Heart right ventricle (tissue), 16 donors: ENCODE measurements at regions not wholly inside any gene's neighbourhood (a gene's known extent, or its start where the extent isn't known, plus 50 kb on each side); places are given as distances from the start of the nearest gene placed in this dataset.

ENCODE experiments used
- ATAC-seq, 8 donors: fragments of 200-7000 bp; cut with Tn5 transposase; one replicate each; pipeline ENCODE4 v1.9.1; 2020; ENCODE audit warnings: mild to moderate bottlenecking in 8 of 8, moderate library complexity in 8 of 8, moderate number of reproducible peaks in 1 of 8
- DNase-seq, 2 donors: peaks; one replicate each; pipeline ENCODE4 v3.0.0-alpha.2; 2020
- H3K27ac ChIP-seq, 10 donors: fragments of 200-600 bp; sonication (generic) in 2 of 10; one replicate each; pipeline versions ENCODE4 v1.5.0 to v1.8.0; 2020 to 2022; ENCODE audit warnings: mild to moderate bottlenecking in 3 of 10
- H3K27me3 ChIP-seq, 7 donors: fragments of 200-600 bp; one replicate each; pipeline ENCODE4 v1.8.0; 2021 to 2022; ENCODE audit warnings: mild to moderate bottlenecking in 2 of 7
- H3K36me3 ChIP-seq, 9 donors: fragments of 200-600 bp; sonication (generic) in 1 of 9; one replicate each; pipeline versions ENCODE4 v1.5.0 to v1.8.0; 2020 to 2022; ENCODE audit warnings: mild to moderate bottlenecking in 2 of 9
- H3K4me1 ChIP-seq, 9 donors: fragments of 200-600 bp; sonication (generic) in 1 of 9; one replicate each; pipeline versions ENCODE4 v1.5.0 to v1.8.0; 2020 to 2022; ENCODE audit warnings: mild to moderate bottlenecking in 4 of 9
- H3K4me3 ChIP-seq, 10 donors: fragments of 200-600 bp; sonication (generic) in 2 of 10; one replicate each; pipeline versions ENCODE4 v1.5.0 to v1.8.0; 2020 to 2022; ENCODE audit warnings: mild to moderate bottlenecking in 7 of 10, moderate library complexity in 2 of 10
- H3K9me3 ChIP-seq, 11 donors: fragments of 200-600 bp in 10 of 11; sonication (generic) in 2 of 11; one replicate each; pipeline versions ENCODE4 v1.5.0 to v1.8.0; 2013 to 2022; ENCODE audit warnings: mild to moderate bottlenecking in 2 of 11, control low read depth in 1 of 11, moderate library complexity in 1 of 11
- WGBS, 2 donors: extraction: QIAGEN DNeasy Blood & Tissue Kit; methylation state at CpG; one replicate each; pipeline ENCODE4 v1.1.7; 2013; ENCODE audit warnings: inconsistent platforms in 1 of 2; 5-methylcytosine and 5-hydroxymethylcytosine counted together
- intact Hi-C, 10 donors: fragments of 100-400 bp; cut with DNase I; formaldehyde crosslinking; loops; one replicate each; pipeline versions ENCODE4 v1.11.1 to v1.14.2; 2022
- TF ChIP-seq, protein P1 (sequence below), 9 donors: fragments of 200-600 bp; sonication (generic) in 2 of 9; IDR thresholded peaks; one replicate each; pipeline versions ENCODE4 v1.5.0 to v1.8.0; 2021 to 2022; ENCODE audit warnings: antibody characterized with exemption in 9 of 9, mild to moderate bottlenecking in 5 of 9, moderate library complexity in 1 of 9
- donor health status: Arrhythmogenic right ventricular cardiomyopathy.
- donor health status: ischemic (EF 13 %, LVEDD 7.1; RV severe dilation, severe dysfunction).
- donor health status: healthy with polysubstance abuse.
- donor health status: DM: no; HTN: yes; CAD: no.
- donor health status: DM: no; HTN: no; CAD: no.
- donor health status: ischemic (EF 25% LVEDD 6.9; RV normal size, moderate dysfunction).
- donor health status: ischemic (EF 25% LVEDD 5.7; RV mildly dilated, moderate dysfunction).
- donor health status: healthy.
- donor health status: DM: yes; HTN: yes; CAD: no.
- donor health status: Ischemic cardiomyopathy.
- donor health status: ischemic (EF 35%, LVEDD 5.7; RV mildly dilated, moderate dysfunction).
- donor health status: nonischemic (EF 11% LVEDD 7.7; RV severe dilation, severe dysfunction).
- donor health status: DM: yes; HTN: yes; CAD: no.
- donor health status: PGD.
- donor health status: ischemic (EF 29% LVEDD 5.4; RV normal size, mild dysfunction).
- donor health status: nonischemic (EF 23%, LVEDD 6.1; RV moderate dilation, normal function).

DNA sequence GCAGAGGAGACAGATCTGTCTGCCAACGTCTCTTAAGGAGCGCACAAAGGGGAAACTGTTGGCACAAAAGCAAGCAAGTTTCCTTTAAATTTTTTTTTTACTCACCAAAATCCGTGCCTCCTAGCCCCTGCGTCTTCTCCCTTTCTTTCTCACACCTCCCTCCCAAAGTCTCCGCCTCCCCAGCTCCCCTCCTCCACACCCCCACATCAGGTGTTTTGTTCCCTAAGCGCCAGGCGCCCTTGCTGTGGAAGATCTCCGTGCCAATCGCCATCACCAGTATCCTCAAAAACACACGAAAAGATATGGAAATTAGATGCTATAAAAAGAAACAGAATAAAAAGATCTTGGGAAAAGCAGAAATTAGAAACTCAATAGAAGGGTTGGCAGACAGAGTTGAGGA lies 87.6 kb downstream of the DRD1 start:
- Histone ChIP-seq H3K36me3 (no peaks in the 10 kb centered on the region), H3K27ac (no peak overlapping the region), H3K9me3 (no peaks in the 10 kb centered on the region), H3K4me3 (no peak overlapping the region), H3K27me3 (peaks cover 0 to 59% (median 12%) of the 10 kb centered on the region in 7 donors), H3K4me1 (no peaks in the 10 kb centered on the region)
- intact Hi-C loops: no loop called here
- ATAC-seq (no peak), DNase-seq (no peak)
- TF ChIP-seq, protein P1, sequence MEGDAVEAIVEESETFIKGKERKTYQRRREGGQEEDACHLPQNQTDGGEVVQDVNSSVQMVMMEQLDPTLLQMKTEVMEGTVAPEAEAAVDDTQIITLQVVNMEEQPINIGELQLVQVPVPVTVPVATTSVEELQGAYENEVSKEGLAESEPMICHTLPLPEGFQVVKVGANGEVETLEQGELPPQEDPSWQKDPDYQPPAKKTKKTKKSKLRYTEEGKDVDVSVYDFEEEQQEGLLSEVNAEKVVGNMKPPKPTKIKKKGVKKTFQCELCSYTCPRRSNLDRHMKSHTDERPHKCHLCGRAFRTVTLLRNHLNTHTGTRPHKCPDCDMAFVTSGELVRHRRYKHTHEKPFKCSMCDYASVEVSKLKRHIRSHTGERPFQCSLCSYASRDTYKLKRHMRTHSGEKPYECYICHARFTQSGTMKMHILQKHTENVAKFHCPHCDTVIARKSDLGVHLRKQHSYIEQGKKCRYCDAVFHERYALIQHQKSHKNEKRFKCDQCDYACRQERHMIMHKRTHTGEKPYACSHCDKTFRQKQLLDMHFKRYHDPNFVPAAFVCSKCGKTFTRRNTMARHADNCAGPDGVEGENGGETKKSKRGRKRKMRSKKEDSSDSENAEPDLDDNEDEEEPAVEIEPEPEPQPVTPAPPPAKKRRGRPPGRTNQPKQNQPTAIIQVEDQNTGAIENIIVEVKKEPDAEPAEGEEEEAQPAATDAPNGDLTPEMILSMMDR (IDR thresholded peaks at IDR 0.05): no peak
- WGBS, 2 donors: 50 to 51% methylated on average over 10 of the region's 10 CpGs

DNA sequence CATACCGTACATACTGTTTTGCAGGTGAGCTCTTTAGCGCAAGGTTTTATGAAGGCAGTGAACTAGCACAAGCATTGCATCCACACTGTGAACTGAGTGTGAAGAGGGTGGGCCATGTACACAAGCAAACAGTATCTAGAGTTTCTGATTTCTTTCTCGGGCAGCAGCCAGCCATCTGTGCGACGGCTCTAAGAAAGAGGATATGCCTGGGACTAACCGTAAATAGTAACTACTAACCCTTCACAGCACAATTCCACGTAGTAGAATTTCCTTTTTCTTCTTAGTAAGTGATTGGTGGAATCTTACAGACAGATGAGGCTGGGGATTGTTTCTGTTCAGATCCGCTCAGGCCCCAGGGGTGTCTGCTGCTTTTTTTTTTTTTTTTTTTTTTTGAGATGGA lies 89.0 kb downstream of the DRD1 start:
- Histone ChIP-seq H3K4me3 (no peak overlapping the region), H3K36me3 (no peaks in the 10 kb centered on the region), H3K27me3 (peaks cover 0 to 53% (median 5%) of the 10 kb centered on the region in 7 donors), H3K4me1 (no peaks in the 10 kb centered on the region), H3K9me3 (no peaks in the 10 kb centered on the region), H3K27ac (no peak overlapping the region)
- intact Hi-C loops: no loop called here
- no peak for DNase-seq
- 42 to 43% methylated on average over 8 of the region's 8 CpGs for WGBS, 2 donors
- no peak for ATAC-seq
- TF ChIP-seq, protein P1 (IDR thresholded peaks at IDR 0.05): no peak

GRCh38 chr5:175353926-175354325 lies 90.1 kb downstream of the DRD1 start:
- no peaks in the 10 kb centered on the region for H3K4me1 ChIP-seq
- H3K36me3 ChIP-seq: no peaks in the 10 kb centered on the region
- intact Hi-C loops: no loop called here
- no peak overlapping the region for H3K4me3 ChIP-seq
- H3K27me3 ChIP-seq: peaks cover 0 to 54% (median 5%) of the 10 kb centered on the region in 7 donors
- ATAC-seq (no peak), DNase-seq (no peak)
- H3K27ac ChIP-seq: no peak overlapping the region
- no peaks in the 10 kb centered on the region for H3K9me3 ChIP-seq
- TF ChIP-seq, protein P1 (IDR thresholded peaks at IDR 0.05): no peak
- 30 to 40% methylated on average over 2 of the region's 2 CpGs for WGBS, 2 donors

- Histone ChIP-seq H3K27me3 (peaks cover 0 to 55% (median 5%) of the 10 kb centered on the region in 7 donors), H3K27ac (no peak overlapping the region), H3K4me3 (no peak overlapping the region), H3K9me3 (no peaks in the 10 kb centered on the region), H3K4me1 (no peaks in the 10 kb centered on the region), H3K36me3 (no peaks in the 10 kb centered on the region)
- DNase-seq (no peak), ATAC-seq (no peak)
- TF ChIP-seq, protein P1 (IDR thresholded peaks at IDR 0.05): no peak
- WGBS, 2 donors: 80 to 85% methylated on average over 7 of the region's 7 CpGs
- intact Hi-C loops: no loop called here
Observed at GRCh38 chr5:175351897-175352590, 91.9 kb downstream of the DRD1 start.
